C4-2B (cell line): ENCODE measurements at regions not wholly inside any gene's neighbourhood (a gene's known extent, or its start where the extent isn't known, plus 50 kb on each side); places are given as distances from the start of the nearest gene placed in this dataset.

Source experiments
- H3K27ac ChIP-seq: fragments of 450-650 bp; 2 replicates; pipeline ENCODE4 v1.5.1; 2017
- CTCF ChIP-seq: fragments of 450-650 bp; conservative IDR thresholded peaks from 2 replicates; pipeline ENCODE4 v1.5.1; 2017; ENCODE audit warnings: mild to moderate bottlenecking
- ZFX ChIP-seq: fragments of 450-650 bp; IDR thresholded peaks from 2 replicates; pipeline ENCODE4 v1.6.1; 2017

GRCh38 chr1:214897581-214897980 is 185.0 kb upstream of the KCNK2 start:
- TF ChIP-seq CTCF (no peak), ZFX (no peak)
- H3K27ac ChIP-seq = no peak overlapping the region

GRCh38 chr1:214898161-214898560 is 184.4 kb upstream of the KCNK2 start:
- no peak overlapping the region for H3K27ac ChIP-seq
- TF ChIP-seq ZFX (no peak), CTCF (no peak)

- H3K27ac ChIP-seq = no peak overlapping the region
- TF ChIP-seq CTCF = no peak
- TF ChIP-seq ZFX = no peak
These were observed 183.8 kb upstream of the KCNK2 start for GRCh38 chr1:214898718-214899117.

- TF ChIP-seq CTCF (no peak), ZFX (no peak)
- H3K27ac ChIP-seq = no peak overlapping the region
These were observed 182.6 kb upstream of the KCNK2 start for GRCh38 chr1:214899908-214900460.

GRCh38 chr1:214900590-214900989 is 181.9 kb upstream of the KCNK2 start:
- TF ChIP-seq CTCF (no peak), ZFX (no peak)
- H3K27ac ChIP-seq = no peak overlapping the region

GRCh38 chr1:214901718-214902117 is 180.8 kb upstream of the KCNK2 start:
- no peak overlapping the region for H3K27ac ChIP-seq
- TF ChIP-seq CTCF = no peak
- no peak for TF ChIP-seq ZFX

GRCh38 chr1:214902636-214903320 is 179.8 kb upstream of the KCNK2 start:
- TF ChIP-seq CTCF (no peak), ZFX (no peak)
- H3K27ac ChIP-seq = no peak overlapping the region
